ENCODE measurements at regions not wholly inside any gene's neighbourhood (a gene's known extent, or its start where the extent isn't known, plus 50 kb on each side); places are given as distances from the start of the nearest gene placed in this dataset.
"Not testable (repeated sequence)": the region's sequence is repeated elsewhere in the genome, so short reads cannot be mapped to it uniquely, and the experiment has no call there.

DNA sequence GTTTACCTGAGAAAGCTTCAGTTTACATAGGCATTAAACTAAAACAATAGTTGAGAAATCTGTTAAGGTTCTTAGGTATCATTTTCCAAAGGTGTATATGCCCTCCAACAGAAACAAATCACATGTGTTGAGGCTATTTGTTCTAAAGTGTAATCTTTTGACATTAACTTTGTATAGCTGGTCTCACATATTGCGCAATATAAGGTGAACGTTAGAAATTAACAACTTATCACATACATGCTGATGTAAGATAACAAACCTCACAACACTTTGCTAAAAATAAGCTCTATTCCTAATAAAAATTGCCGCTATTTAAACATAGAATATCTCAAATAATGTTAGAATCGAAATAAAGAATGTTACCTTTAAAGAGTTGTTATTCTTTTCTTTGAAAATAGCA is 340.6 kb downstream of the SRGAP2C start:
- no peak for DNase-seq
- 61 to 80% (median 77%) methylated on average over 4 of the region's 4 CpGs for WGBS, 5 donors
- H3K4me1 ChIP-seq: peaks cover 0 to 21% (median 6%) of the 10 kb centered on the region in 6 donors
- H3K36me3 ChIP-seq: no peaks in the 10 kb centered on the region
- no peak for TF ChIP-seq POLR2AphosphoS5 (IDR thresholded peaks at IDR 0.05)
- TF ChIP-seq POLR2A (IDR thresholded peaks at IDR 0.05): no peak
- no peak for TF ChIP-seq CTCF (IDR thresholded peaks at IDR 0.05 in 8 of 11, conservative IDR thresholded peaks at IDR 0.05 in 3 of 11)
- no peaks in the 10 kb centered on the region for H3K9me3 ChIP-seq
- H3K4me3 ChIP-seq: no peak overlapping the region
- intact Hi-C loops (cut with DNase I; ENCODE audit: low total_unique reads): no loop called here
- H3K27ac ChIP-seq: no peak overlapping the region
- H3K27me3 ChIP-seq (replicated peaks in 1 of 7): no peaks in the 10 kb centered on the region

DNA sequence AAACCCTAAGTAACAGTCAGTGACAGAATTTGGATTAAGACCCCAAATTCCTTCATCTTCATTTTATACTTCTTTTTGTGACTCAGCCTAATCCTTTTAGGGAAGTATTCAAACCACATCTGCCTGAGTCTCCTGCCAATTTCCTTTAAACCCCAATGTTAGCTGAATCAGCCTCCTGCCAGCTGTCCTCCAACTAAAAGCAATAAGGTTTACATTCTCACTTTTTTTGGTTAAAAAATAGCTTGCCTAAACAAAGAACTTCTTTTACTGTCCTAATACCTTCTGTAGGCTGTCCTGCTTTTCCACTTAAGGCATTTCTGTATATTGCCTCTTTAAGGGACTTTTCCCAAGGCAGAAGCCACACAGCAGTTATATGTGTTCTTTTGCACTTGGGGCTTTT is 344.2 kb downstream of the SRGAP2C start:
- intact Hi-C loops (cut with DNase I; ENCODE audit: low total_unique reads); H3K27me3 ChIP-seq (replicated peaks in 1 of 7); H3K36me3 ChIP-seq; H3K4me3 ChIP-seq; DNase-seq; H3K9me3 ChIP-seq; H3K27ac ChIP-seq: not testable (repeated sequence)
- peaks cover 0 to 24% (median 6%) of the 10 kb centered on the region in 6 donors for H3K4me1 ChIP-seq

GRCh38 chr1:121530026-121530425 is 345.3 kb downstream of the SRGAP2C start:
- H3K9me3 ChIP-seq; H3K36me3 ChIP-seq; DNase-seq; intact Hi-C loops (cut with DNase I; ENCODE audit: low total_unique reads); H3K4me3 ChIP-seq; H3K27me3 ChIP-seq (replicated peaks in 1 of 7); H3K27ac ChIP-seq: not testable (repeated sequence)
- H3K4me1 ChIP-seq: peaks cover 0 to 24% (median 6%) of the 10 kb centered on the region in 6 donors
- 12 to 30% (median 26%) methylated on average over 2 of the region's 2 CpGs for WGBS, 5 donors

DNA sequence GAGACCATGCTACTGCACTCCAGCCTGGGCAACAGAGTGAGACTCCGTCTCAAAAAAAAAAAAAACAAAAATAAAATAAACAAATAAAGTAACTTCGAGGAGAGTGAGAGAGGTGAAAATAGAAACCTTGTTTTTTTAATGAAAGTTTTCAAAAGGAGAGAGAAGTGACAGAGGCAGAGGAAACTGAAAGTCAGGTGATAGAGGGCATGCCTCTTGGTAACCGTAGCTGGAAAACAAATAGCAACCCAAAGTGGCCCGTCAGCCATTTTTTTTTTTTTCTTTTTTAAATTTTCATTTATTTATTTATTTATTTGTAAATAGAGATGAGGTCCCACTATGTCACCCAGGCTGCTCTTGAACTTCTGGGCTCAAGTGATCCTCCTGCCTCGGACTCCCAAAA is 347.0 kb downstream of the SRGAP2C start:
- H3K36me3 ChIP-seq; DNase-seq; H3K27ac ChIP-seq; H3K27me3 ChIP-seq (replicated peaks in 1 of 7); intact Hi-C loops (cut with DNase I; ENCODE audit: low total_unique reads); H3K9me3 ChIP-seq; H3K4me3 ChIP-seq: not testable (repeated sequence)
- WGBS, 5 donors: 77 to 85% (median 80%) methylated on average over 5 of the region's 5 CpGs
- H3K4me1 ChIP-seq: peaks cover 0 to 24% (median 6%) of the 10 kb centered on the region in 6 donors

- H3K27ac ChIP-seq; DNase-seq; H3K9me3 ChIP-seq; H3K4me1 ChIP-seq; H3K36me3 ChIP-seq; H3K4me3 ChIP-seq; H3K27me3 ChIP-seq (replicated peaks in 1 of 7); intact Hi-C loops (cut with DNase I; ENCODE audit: low total_unique reads): not testable (repeated sequence)
- WGBS, 5 donors: 88 to 100% (median 96%) methylated on average over 10 to 13 of the region's 14 CpGs
Observed at GRCh38 chr1:121538148-121538547, 353.4 kb downstream of the SRGAP2C start.

GRCh38 chr1:121538943-121539575 is 354.3 kb downstream of the SRGAP2C start:
- Histone ChIP-seq H3K27ac (no peak overlapping the region), H3K36me3 (no peaks in the 10 kb centered on the region), H3K4me1 (no peaks in the 10 kb centered on the region), H3K9me3 (no peaks in the 10 kb centered on the region), H3K4me3 (no peak overlapping the region), H3K27me3 (replicated peaks in 1 of 7) (no peaks in the 10 kb centered on the region)
- WGBS, 5 donors: 79 to 89% (median 86%) methylated on average over 2 of the region's 2 CpGs
- TF ChIP-seq CTCF (IDR thresholded peaks at IDR 0.05 in 8 of 11, conservative IDR thresholded peaks at IDR 0.05 in 3 of 11) (no peak), POLR2AphosphoS5 (IDR thresholded peaks at IDR 0.05) (no peak), POLR2A (IDR thresholded peaks at IDR 0.05) (no peak)
- intact Hi-C loops (cut with DNase I; ENCODE audit: low total_unique reads): no loop called here
- DNase-seq: no peak

DNA sequence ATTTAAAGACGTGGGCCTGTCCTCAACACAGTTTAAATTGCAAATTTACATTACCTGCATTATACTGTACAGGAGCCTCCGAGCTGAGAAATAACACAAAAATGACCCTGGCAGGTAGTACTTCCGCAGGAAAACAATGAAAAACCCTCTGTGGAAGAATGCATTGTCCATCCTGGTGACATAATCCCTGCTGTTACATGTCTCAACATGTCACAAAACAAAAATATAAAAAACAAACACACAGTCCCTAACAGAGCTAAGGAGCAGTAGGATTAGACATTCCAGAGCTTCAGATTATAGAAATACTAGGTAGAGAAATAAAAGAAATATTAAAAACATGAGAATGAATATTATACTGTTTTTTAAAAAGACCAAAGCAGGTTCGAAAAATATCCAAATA is 359.2 kb downstream of the SRGAP2C start:
- DNase-seq; H3K9me3 ChIP-seq; H3K27ac ChIP-seq; intact Hi-C loops (cut with DNase I; ENCODE audit: low total_unique reads); H3K4me3 ChIP-seq; H3K27me3 ChIP-seq (replicated peaks in 1 of 7); H3K36me3 ChIP-seq; H3K4me1 ChIP-seq: not testable (repeated sequence)
- 75 to 92% (median 86%) methylated on average over 4 of the region's 4 CpGs for WGBS, 5 donors
